ENCODE measurements at regions not wholly inside any gene's neighbourhood (a gene's known extent, or its start where the extent isn't known, plus 50 kb on each side); places are given as distances from the start of the nearest gene placed in this dataset.

DNA sequence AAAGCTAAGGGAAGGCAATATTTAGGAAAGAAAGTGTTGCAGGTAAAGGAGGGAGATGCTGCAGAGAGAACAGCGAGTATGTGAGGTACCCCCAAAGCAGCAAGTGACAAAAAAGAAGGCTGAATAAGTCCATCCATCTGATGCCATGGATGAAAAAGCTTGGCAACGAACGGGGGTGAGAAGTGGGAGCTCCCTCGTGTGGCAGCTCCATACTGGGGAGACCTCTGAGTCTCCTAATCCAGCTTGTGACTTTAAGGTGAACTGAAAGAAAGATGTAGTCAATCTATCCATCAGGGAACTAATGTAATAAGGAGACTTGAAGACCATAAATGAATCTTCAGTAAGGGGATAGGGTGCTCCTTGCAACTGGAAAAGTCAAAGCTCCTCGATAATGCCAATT lies 156.6 kb downstream of the OTOR start:
- TF ChIP-seq EZH2 (IDR thresholded peaks at IDR 0.05; ENCODE audit: borderline replicate concordance): no peak
- no peak for TF ChIP-seq CTCF (IDR thresholded peaks at IDR 0.05; ENCODE audit: poor library complexity)
- no peak for TF ChIP-seq EZH2phosphoT487 (IDR thresholded peaks at IDR 0.05; ENCODE audit: low read depth, severe bottlenecking, unreplicated experiment)
- WGBS (ENCODE audit: low lambda C conversion rate, missing lambda C conversion rate): 62% methylated on average over 5 of the region's 5 CpGs
- Histone ChIP-seq H2AFZ (no peak overlapping the region), H3K27me3 (no peaks in the 10 kb centered on the region), H3K9me3 (ENCODE audit: low read depth) (no peaks in the 10 kb centered on the region), H3K4me2 (no peak overlapping the region), H3K36me3 (replicated peaks; ENCODE audit: insufficient read depth, low read depth) (no peaks in the 10 kb centered on the region), H3K79me2 (no peaks in the 10 kb centered on the region), H3K4me3 (no peak overlapping the region), H3K27ac (no peak overlapping the region), H3K9me2 (replicated peaks; ENCODE audit: insufficient read depth) (no peaks in the 10 kb centered on the region), H4K20me1 (ENCODE audit: insufficient read depth, poor library complexity, severe bottlenecking) (no peaks in the 10 kb centered on the region), H3K4me1 (ENCODE audit: insufficient read depth) (no peaks in the 10 kb centered on the region)
- no peak for DNase-seq (ENCODE audit: low spot score)

DNA sequence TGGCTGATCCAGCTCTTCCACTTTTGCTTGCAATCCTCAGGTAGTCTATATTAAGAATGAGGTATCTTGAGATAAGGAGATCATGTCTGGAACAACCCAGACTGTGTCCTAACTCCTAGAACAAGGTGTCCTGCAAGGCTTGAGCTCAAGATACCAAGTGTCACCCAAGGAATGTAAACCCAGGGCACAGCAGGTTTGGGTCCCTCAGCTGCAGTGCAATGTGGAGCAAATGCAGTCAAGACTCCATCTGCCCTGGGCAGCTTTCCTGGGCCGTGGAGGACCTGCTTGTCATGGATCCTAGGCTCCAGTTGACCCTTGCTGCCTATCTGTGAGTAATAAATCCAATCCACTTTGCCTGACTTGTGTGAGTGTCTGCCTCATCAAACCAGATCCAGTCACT lies 166.1 kb downstream of the OTOR start:
- TF ChIP-seq CTCF (IDR thresholded peaks at IDR 0.05; ENCODE audit: poor library complexity) (no peak), EZH2phosphoT487 (IDR thresholded peaks at IDR 0.05; ENCODE audit: low read depth, severe bottlenecking, unreplicated experiment) (no peak), EZH2 (IDR thresholded peaks at IDR 0.05; ENCODE audit: borderline replicate concordance) (no peak)
- no peaks in the 10 kb centered on the region for H3K27me3 ChIP-seq
- 67% methylated on average over 1 of the region's 1 CpG for WGBS (ENCODE audit: low lambda C conversion rate, missing lambda C conversion rate)
- H4K20me1 ChIP-seq (ENCODE audit: insufficient read depth, poor library complexity, severe bottlenecking): no peaks in the 10 kb centered on the region
- no peaks in the 10 kb centered on the region for H3K9me3 ChIP-seq (ENCODE audit: low read depth)
- H2AFZ ChIP-seq: no peak overlapping the region
- no peaks in the 10 kb centered on the region for H3K36me3 ChIP-seq (replicated peaks; ENCODE audit: insufficient read depth, low read depth)
- no peak for DNase-seq (ENCODE audit: low spot score)
- no peak overlapping the region for H3K27ac ChIP-seq
- H3K4me2 ChIP-seq: no peak overlapping the region
- H3K4me3 ChIP-seq: no peak overlapping the region
- no peaks in the 10 kb centered on the region for H3K9me2 ChIP-seq (replicated peaks; ENCODE audit: insufficient read depth)
- no peaks in the 10 kb centered on the region for H3K79me2 ChIP-seq
- H3K4me1 ChIP-seq (ENCODE audit: insufficient read depth): no peaks in the 10 kb centered on the region

GRCh38 chr20:16916165-16916564 lies 168.0 kb downstream of the OTOR start:
- H3K4me2 ChIP-seq: no peak overlapping the region
- no peak overlapping the region for H3K4me3 ChIP-seq
- H3K9me2 ChIP-seq (replicated peaks; ENCODE audit: insufficient read depth): no peaks in the 10 kb centered on the region
- H4K20me1 ChIP-seq (ENCODE audit: insufficient read depth, poor library complexity, severe bottlenecking): no peaks in the 10 kb centered on the region
- no peak overlapping the region for H3K27ac ChIP-seq
- TF ChIP-seq EZH2 (IDR thresholded peaks at IDR 0.05; ENCODE audit: borderline replicate concordance) (no peak), EZH2phosphoT487 (IDR thresholded peaks at IDR 0.05; ENCODE audit: low read depth, severe bottlenecking, unreplicated experiment) (no peak), CTCF (IDR thresholded peaks at IDR 0.05; ENCODE audit: poor library complexity) (no peak)
- DNase-seq (ENCODE audit: low spot score): no peak
- WGBS (ENCODE audit: low lambda C conversion rate, missing lambda C conversion rate): 77% methylated on average over 1 of the region's 1 CpG
- no peaks in the 10 kb centered on the region for H3K36me3 ChIP-seq (replicated peaks; ENCODE audit: insufficient read depth, low read depth)
- no peak overlapping the region for H2AFZ ChIP-seq
- no peaks in the 10 kb centered on the region for H3K4me1 ChIP-seq (ENCODE audit: insufficient read depth)
- H3K79me2 ChIP-seq: no peaks in the 10 kb centered on the region
- no peaks in the 10 kb centered on the region for H3K9me3 ChIP-seq (ENCODE audit: low read depth)
- H3K27me3 ChIP-seq: no peaks in the 10 kb centered on the region

GRCh38 chr20:16917636-16918035 lies 169.5 kb downstream of the OTOR start:
- no peaks in the 10 kb centered on the region for H3K36me3 ChIP-seq (replicated peaks; ENCODE audit: insufficient read depth, low read depth)
- TF ChIP-seq EZH2 (IDR thresholded peaks at IDR 0.05; ENCODE audit: borderline replicate concordance): no peak
- TF ChIP-seq CTCF (IDR thresholded peaks at IDR 0.05; ENCODE audit: poor library complexity): no peak
- TF ChIP-seq EZH2phosphoT487 (IDR thresholded peaks at IDR 0.05; ENCODE audit: low read depth, severe bottlenecking, unreplicated experiment): no peak
- H3K9me3 ChIP-seq (ENCODE audit: low read depth): no peaks in the 10 kb centered on the region
- DNase-seq (ENCODE audit: low spot score): no peak
- H3K4me2 ChIP-seq: no peak overlapping the region
- no peak overlapping the region for H3K27ac ChIP-seq
- H3K9me2 ChIP-seq (replicated peaks; ENCODE audit: insufficient read depth): no peaks in the 10 kb centered on the region
- H3K79me2 ChIP-seq: no peaks in the 10 kb centered on the region
- no peaks in the 10 kb centered on the region for H3K4me1 ChIP-seq (ENCODE audit: insufficient read depth)
- no peaks in the 10 kb centered on the region for H3K27me3 ChIP-seq
- no peaks in the 10 kb centered on the region for H4K20me1 ChIP-seq (ENCODE audit: insufficient read depth, poor library complexity, severe bottlenecking)
- no peak overlapping the region for H3K4me3 ChIP-seq
- 76% methylated on average over 1 of the region's 1 CpG for WGBS (ENCODE audit: low lambda C conversion rate, missing lambda C conversion rate)
- no peak overlapping the region for H2AFZ ChIP-seq

Measured in hepatocyte (in vitro differentiated cells).